H9 (cell line): ENCODE measurements at regions not wholly inside any gene's neighbourhood (a gene's known extent, or its start where the extent isn't known, plus 50 kb on each side); places are given as distances from the start of the nearest gene placed in this dataset.

Source experiments
- DNase-seq: peaks from one replicate; pipeline ENCODE4 v3.0.0-alpha.2; 2017
- H2AFZ ChIP-seq: one replicate; pipeline ENCODE4 v1.6.1; 2013; ENCODE audit warnings: mild to moderate bottlenecking, low read length, control low read depth, moderate library complexity
- H2AK5ac ChIP-seq: 2 replicates; pipeline ENCODE4 v1.6.1; 2013; ENCODE audit warnings: low read length, control low read depth, mixed read lengths; ENCODE audit not compliant: insufficient read length
- H2BK120ac ChIP-seq: one replicate; pipeline ENCODE4 v1.6.1; 2013; ENCODE audit warnings: low read depth, mild to moderate bottlenecking, low read length, control low read depth, inconsistent platforms; ENCODE audit not compliant: poor library complexity, severe bottlenecking
- H2BK12ac ChIP-seq: 2 replicates; pipeline ENCODE4 v1.6.1; 2013; ENCODE audit warnings: low read length, control low read depth, mixed read lengths, low read depth; ENCODE audit not compliant: insufficient read length
- H2BK15ac ChIP-seq: 2 replicates; pipeline ENCODE4 v1.6.1; 2013; ENCODE audit warnings: low read depth, low read length, control low read depth
- H2BK20ac ChIP-seq: one replicate; pipeline ENCODE4 v1.6.1; 2013; ENCODE audit warnings: low read depth, mild to moderate bottlenecking, low read length, control low read depth, inconsistent platforms; ENCODE audit not compliant: poor library complexity, severe bottlenecking
- H2BK5ac ChIP-seq: 2 replicates; pipeline ENCODE4 v1.6.1; 2013; ENCODE audit warnings: low read length, control low read depth, mixed read lengths; ENCODE audit not compliant: insufficient read length
- H3K14ac ChIP-seq: 2 replicates; pipeline ENCODE4 v1.6.1; 2013; ENCODE audit warnings: low read length, control low read depth; ENCODE audit not compliant: insufficient read depth
- H3K18ac ChIP-seq: 2 replicates; pipeline ENCODE4 v1.6.1; 2013; ENCODE audit warnings: low read depth, mild to moderate bottlenecking, mixed read lengths, low read length, control low read depth; ENCODE audit not compliant: insufficient read length
- H3K23ac ChIP-seq: 2 replicates; pipeline ENCODE4 v1.6.1; 2013; ENCODE audit warnings: low read length, control low read depth, mixed read lengths, low read depth; ENCODE audit not compliant: insufficient read length
- H3K23me2 ChIP-seq: 2 replicates; pipeline ENCODE4 v1.6.1; 2013; ENCODE audit warnings: low read depth, mild to moderate bottlenecking, mixed read lengths, low read length, control low read depth; ENCODE audit not compliant: insufficient read length, poor library complexity, severe bottlenecking
- H3K27ac ChIP-seq: 2 replicates; pipeline ENCODE4 v1.5.1; 2013; ENCODE audit warnings: low read length, control low read depth, mixed read lengths, low read depth; ENCODE audit not compliant: insufficient read length
- H3K27me3 ChIP-seq: 2 replicates; pipeline ENCODE4 v1.6.1; 2013; ENCODE audit warnings: low read length, control low read depth, inconsistent platforms; ENCODE audit not compliant: insufficient read depth
- H3K4ac ChIP-seq: 2 replicates; pipeline ENCODE4 v1.6.1; 2013; ENCODE audit warnings: low read depth, mild to moderate bottlenecking, control low read depth, inconsistent platforms, low read length, moderate library complexity
- H3K4me1 ChIP-seq: 2 replicates; pipeline ENCODE4 v1.6.1; 2013; ENCODE audit warnings: low read length, control low read depth, inconsistent platforms; ENCODE audit not compliant: insufficient read depth
- H3K4me2 ChIP-seq: 2 replicates; pipeline ENCODE4 v1.6.1; 2013; ENCODE audit warnings: low read length, control low read depth, mixed read lengths; ENCODE audit not compliant: insufficient read length, insufficient read depth
- H3K56ac ChIP-seq: 2 replicates; pipeline ENCODE4 v1.6.1; 2013; ENCODE audit warnings: low read depth, mild to moderate bottlenecking, mixed read lengths, low read length, control low read depth; ENCODE audit not compliant: insufficient read length
- H3K79me1 ChIP-seq: 2 replicates; pipeline ENCODE4 v1.6.1; 2013; ENCODE audit warnings: low read depth, mild to moderate bottlenecking, moderate library complexity, low read length, control low read depth, inconsistent platforms; ENCODE audit not compliant: insufficient read depth, poor library complexity, severe bottlenecking
- H3K79me2 ChIP-seq: 2 replicates; pipeline ENCODE4 v1.6.1; 2013; ENCODE audit warnings: low read length, control low read depth, inconsistent platforms; ENCODE audit not compliant: insufficient read depth
- H3K9ac ChIP-seq: 2 replicates; pipeline ENCODE4 v1.6.1; 2013; ENCODE audit warnings: low read length, control low read depth, mixed read lengths; ENCODE audit not compliant: insufficient read length; ENCODE audit errors: extremely low read depth
- H3K9me3 ChIP-seq: one replicate; pipeline ENCODE4 v1.6.1; 2013; ENCODE audit warnings: low read depth, low read length, inconsistent platforms; ENCODE audit not compliant: control insufficient read depth
- H3T11ph ChIP-seq: one replicate; pipeline ENCODE4 v1.6.1; 2013; ENCODE audit warnings: mild to moderate bottlenecking, low read length, control low read depth, inconsistent platforms
- H4K20me1 ChIP-seq: one replicate; pipeline ENCODE4 v1.6.1; 2013; ENCODE audit not compliant: control insufficient read depth, insufficient read length, insufficient read depth
- H4K5ac ChIP-seq: 2 replicates; pipeline ENCODE4 v1.6.1; 2013; ENCODE audit warnings: low read depth, mild to moderate bottlenecking, mixed read lengths, low read length, control low read depth; ENCODE audit not compliant: insufficient read length
- H4K8ac ChIP-seq: replicated peaks from 2 replicates; pipeline ENCODE4 v1.6.1; 2013; ENCODE audit warnings: low read length, control low read depth, mixed read lengths, low read depth; ENCODE audit not compliant: insufficient read length
- H4K91ac ChIP-seq: 2 replicates; pipeline ENCODE4 v1.6.1; 2013; ENCODE audit warnings: low read depth, mild to moderate bottlenecking, moderate library complexity, mixed read lengths, low read length, control low read depth; ENCODE audit not compliant: insufficient read length
- H3K27ac Mint-ChIP-seq, 3 experiments: 2 replicates in 2 of 3; 3 replicates in 1 of 3; pipeline ENCODE4 v1.8.0; 2020 to 2021; ENCODE audit warnings: mixed read lengths in 3 of 3, mild to moderate bottlenecking in 1 of 3, moderate library complexity in 1 of 3
- H3K27me3 Mint-ChIP-seq: 2 replicates; pipeline ENCODE4 v1.8.0; 2021; ENCODE audit warnings: low read depth, mild to moderate bottlenecking, moderate library complexity, mixed read lengths
- H3K36me3 Mint-ChIP-seq, 3 experiments: 2 replicates in 2 of 3; 3 replicates in 1 of 3; pipeline ENCODE4 v1.8.0; 2020 to 2021; ENCODE audit warnings: low read depth in 3 of 3, mixed read lengths in 3 of 3; ENCODE audit not compliant: insufficient read depth in 1 of 3
- H3K4me1 Mint-ChIP-seq, 2 experiments: 2 replicates each; pipeline ENCODE4 v1.8.0; 2020; ENCODE audit warnings: mixed read lengths in 2 of 2
- H3K4me3 Mint-ChIP-seq, 2 experiments: 2 replicates in 1 of 2; 3 replicates in 1 of 2; pipeline ENCODE4 v1.8.0; 2020 to 2021; ENCODE audit warnings: mild to moderate bottlenecking in 2 of 2, mixed read lengths in 2 of 2, moderate library complexity in 1 of 2
- H3K9me3 Mint-ChIP-seq, 2 experiments: 2 replicates in 1 of 2; 3 replicates in 1 of 2; pipeline ENCODE4 v1.8.0; 2020; ENCODE audit warnings: mild to moderate bottlenecking in 2 of 2, mixed read lengths in 2 of 2, moderate library complexity in 1 of 2
- CTCF ChIP-seq: fragments of 200-600 bp; sonication (generic); conservative IDR thresholded peaks from 3 replicates; pipeline ENCODE4 v1.8.0; 2021; ENCODE audit warnings: antibody characterized with exemption, mild to moderate bottlenecking
- WGBS: extraction: QIAGEN DNeasy Blood & Tissue Kit; methylation state at CpG from one replicate; pipeline ENCODE4 v1.1.7; 2013; ENCODE audit warnings: missing lambda C conversion rate, low lambda C conversion rate, mixed read lengths; ENCODE audit not compliant: insufficient read length; ENCODE audit errors: extremely low coverage; 5-methylcytosine and 5-hydroxymethylcytosine counted together

GRCh38 chr4:124945422-124945821 is 232.9 kb upstream of the ANKRD50 start:
- Histone ChIP-seq H4K20me1 (no peaks in the 10 kb centered on the region), H3K9me3 (no peaks in the 10 kb centered on the region), H3K56ac (no peak overlapping the region), H3K23me2 (no peaks in the 10 kb centered on the region), H2BK12ac (no peak overlapping the region), H3T11ph (no peak overlapping the region), H3K79me2 (no peaks in the 10 kb centered on the region), H4K91ac (no peak overlapping the region), H2AFZ (no peak overlapping the region), H3K9ac (no peak overlapping the region), H3K27ac (no peak overlapping the region), H3K27me3 (no peaks in the 10 kb centered on the region), H3K23ac (no peak overlapping the region), H3K4me2 (no peak overlapping the region), H3K14ac (no peak overlapping the region), H2BK15ac (no peak overlapping the region), H3K4me1 (no peaks in the 10 kb centered on the region; the same call in 1 of the 2 replicates), H2BK5ac (no peak overlapping the region), H3K4ac (no peak overlapping the region), H4K5ac (no peak overlapping the region), H2BK120ac (no peak overlapping the region), H2AK5ac (no peak overlapping the region), H3K18ac (no peak overlapping the region), H3K79me1 (no peaks in the 10 kb centered on the region), H2BK20ac (no peak overlapping the region), H4K8ac (no peak overlapping the region)
- peaks cover 0 to 8% of the 10 kb centered on the region in 2 experiments; a peak in 1 of 4 replicates for H3K4me1 Mint-ChIP-seq
- no CpG with 5 or more reads among the region's 1 CpG for WGBS
- no peaks in the 10 kb centered on the region for H3K27me3 Mint-ChIP-seq
- TF ChIP-seq CTCF, result no peak
- H3K4me3 Mint-ChIP-seq, result no peak overlapping the region
- H3K27ac Mint-ChIP-seq, result no peak overlapping the region
- peaks cover 2 to 4% of the 10 kb centered on the region in 2 experiments; a peak in 3 of 5 replicates for H3K9me3 Mint-ChIP-seq
- H3K36me3 Mint-ChIP-seq, result no peaks in the 10 kb centered on the region; a peak in 2 of 7 replicates
- DNase-seq, result no peak
